ENCODE measurements at regions not wholly inside any gene's neighbourhood (a gene's known extent, or its start where the extent isn't known, plus 50 kb on each side); places are given as distances from the start of the nearest gene placed in this dataset.
A peak's percentile ranks its signal among the peaks of the same experiment; 100 is the strongest.

GRCh38 chr4:177632481-177632880 is 190.2 kb upstream of the AGA start:
- Histone ChIP-seq H3K36me3 (ENCODE audit: insufficient read depth, low read length) (no peaks in the 10 kb centered on the region), H3K9me3 (ENCODE audit: low read depth, low read length) (no peaks in the 10 kb centered on the region), H3K27ac (no peak overlapping the region), H3K4me3 (no peak overlapping the region), H3K9ac (ENCODE audit: insufficient read length) (no peak overlapping the region)
- no peak for TF ChIP-seq EZH2 (IDR thresholded peaks at IDR 0.05)
- no peak for TF ChIP-seq POLR2AphosphoS5 (IDR thresholded peaks at IDR 0.05; ENCODE audit: borderline replicate concordance, low read depth, low read length)
- TF ChIP-seq FOXP2 (optimal IDR thresholded peaks at IDR 0.05; ENCODE audit: control extremely low read depth, extremely low read length, insufficient read depth) = no peak
- no peak for DNase-seq (ENCODE audit: low read depth, low spot score)

- Histone ChIP-seq H3K9me3 (ENCODE audit: low read depth, low read length) (no peaks in the 10 kb centered on the region), H3K36me3 (ENCODE audit: insufficient read depth, low read length) (no peaks in the 10 kb centered on the region), H3K27ac (no peak overlapping the region), H3K9ac (ENCODE audit: insufficient read length) (no peak overlapping the region), H3K4me3 (no peak overlapping the region)
- DNase-seq (ENCODE audit: low read depth, low spot score) = no peak
- TF ChIP-seq FOXP2 (optimal IDR thresholded peaks at IDR 0.05; ENCODE audit: control extremely low read depth, extremely low read length, insufficient read depth) (no peak), POLR2AphosphoS5 (IDR thresholded peaks at IDR 0.05; ENCODE audit: borderline replicate concordance, low read depth, low read length) (no peak), EZH2 (IDR thresholded peaks at IDR 0.05) (no peak)
Observed at GRCh38 chr4:177638871-177639270, 196.6 kb upstream of the AGA start.

DNA sequence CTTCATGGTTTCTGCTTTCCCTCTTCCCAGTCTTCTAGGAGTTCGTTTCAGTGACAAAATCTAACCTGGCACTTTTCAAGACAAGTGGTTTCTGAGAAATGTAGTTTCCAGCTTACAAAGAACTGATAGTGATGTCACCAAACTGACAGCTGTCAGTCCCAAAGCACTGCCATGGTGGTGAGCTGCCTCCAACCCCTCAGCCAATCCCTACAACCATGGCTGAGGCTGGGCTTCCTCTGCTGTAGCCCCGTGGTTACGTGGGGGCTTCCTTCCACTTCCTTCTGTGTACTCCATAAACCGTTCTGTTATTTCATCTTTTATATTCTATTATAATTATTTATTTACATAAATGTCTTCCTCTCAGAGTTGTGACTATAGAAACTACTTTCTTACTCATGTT is 198.6 kb upstream of the AGA start:
- Histone ChIP-seq H3K36me3 (ENCODE audit: insufficient read depth, low read length) (no peaks in the 10 kb centered on the region), H3K9me3 (ENCODE audit: low read depth, low read length) (no peaks in the 10 kb centered on the region), H3K9ac (ENCODE audit: insufficient read length) (no peak overlapping the region), H3K4me3 (no peak overlapping the region), H3K27ac (no peak overlapping the region)
- no peak for TF ChIP-seq EZH2 (IDR thresholded peaks at IDR 0.05)
- no peak for TF ChIP-seq FOXP2 (optimal IDR thresholded peaks at IDR 0.05; ENCODE audit: control extremely low read depth, extremely low read length, insufficient read depth)
- no peak for TF ChIP-seq POLR2AphosphoS5 (IDR thresholded peaks at IDR 0.05; ENCODE audit: borderline replicate concordance, low read depth, low read length)
- DNase-seq (ENCODE audit: low read depth, low spot score) = no peak

DNA sequence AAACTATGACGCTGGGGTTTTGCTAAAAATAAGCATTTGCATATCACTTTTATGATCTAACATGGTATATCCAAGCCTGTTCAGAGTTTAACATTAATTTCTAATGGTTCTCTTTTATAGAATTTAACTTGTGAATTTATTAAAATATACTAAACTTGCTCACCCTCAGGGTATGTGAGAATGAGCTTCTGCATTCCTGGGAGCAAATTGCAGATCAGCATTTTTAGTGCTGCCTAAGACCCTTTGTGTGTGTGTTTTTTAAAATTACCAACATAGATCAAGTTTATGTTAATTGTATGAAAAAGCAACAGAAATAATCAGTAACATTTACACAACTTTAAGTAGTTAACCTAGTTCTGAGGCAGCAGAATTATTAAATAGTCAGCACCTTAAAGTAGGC is 218.0 kb upstream of the AGA start:
- Histone ChIP-seq H3K9me3 (ENCODE audit: low read depth, low read length) (no peaks in the 10 kb centered on the region), H3K4me3 (peak overlapping the region; percentile 51), H3K27ac (peak overlapping the region; percentile 91), H3K36me3 (ENCODE audit: insufficient read depth, low read length) (no peaks in the 10 kb centered on the region), H3K9ac (ENCODE audit: insufficient read length) (peak overlapping the region; percentile 65)
- peak; percentile 83 for DNase-seq (ENCODE audit: low read depth, low spot score)
- TF ChIP-seq FOXP2 (optimal IDR thresholded peaks at IDR 0.05; ENCODE audit: control extremely low read depth, extremely low read length, insufficient read depth) (peak; percentile 35), POLR2AphosphoS5 (IDR thresholded peaks at IDR 0.05; ENCODE audit: borderline replicate concordance, low read depth, low read length) (peak; percentile 43; the same call in 1 of the 2 replicates), EZH2 (IDR thresholded peaks at IDR 0.05) (no peak)

- Histone ChIP-seq H3K4me3 (no peak overlapping the region), H3K27ac (no peak overlapping the region), H3K9ac (ENCODE audit: insufficient read length) (no peak overlapping the region), H3K36me3 (ENCODE audit: insufficient read depth, low read length) (no peaks in the 10 kb centered on the region), H3K9me3 (ENCODE audit: low read depth, low read length) (no peaks in the 10 kb centered on the region)
- no peak for DNase-seq (ENCODE audit: low read depth, low spot score)
- TF ChIP-seq EZH2 (IDR thresholded peaks at IDR 0.05) (no peak), FOXP2 (optimal IDR thresholded peaks at IDR 0.05; ENCODE audit: control extremely low read depth, extremely low read length, insufficient read depth) (no peak), POLR2AphosphoS5 (IDR thresholded peaks at IDR 0.05; ENCODE audit: borderline replicate concordance, low read depth, low read length) (no peak)
Observed at GRCh38 chr4:177667687-177668086, 225.4 kb upstream of the AGA start.

GRCh38 chr4:177671387-177671786 is 229.2 kb upstream of the AGA start:
- no peak for DNase-seq (ENCODE audit: low read depth, low spot score)
- Histone ChIP-seq H3K4me3 (no peak overlapping the region), H3K9me3 (ENCODE audit: low read depth, low read length) (no peaks in the 10 kb centered on the region), H3K36me3 (ENCODE audit: insufficient read depth, low read length) (no peaks in the 10 kb centered on the region), H3K9ac (ENCODE audit: insufficient read length) (no peak overlapping the region), H3K27ac (no peak overlapping the region)
- no peak for TF ChIP-seq POLR2AphosphoS5 (IDR thresholded peaks at IDR 0.05; ENCODE audit: borderline replicate concordance, low read depth, low read length)
- TF ChIP-seq EZH2 (IDR thresholded peaks at IDR 0.05) = no peak
- TF ChIP-seq FOXP2 (optimal IDR thresholded peaks at IDR 0.05; ENCODE audit: control extremely low read depth, extremely low read length, insufficient read depth) = no peak

- H3K36me3 ChIP-seq (ENCODE audit: insufficient read depth, low read length) = no peaks in the 10 kb centered on the region
- no peaks in the 10 kb centered on the region for H3K9me3 ChIP-seq (ENCODE audit: low read depth, low read length)
- TF ChIP-seq POLR2AphosphoS5 (IDR thresholded peaks at IDR 0.05; ENCODE audit: borderline replicate concordance, low read depth, low read length) (no peak), FOXP2 (optimal IDR thresholded peaks at IDR 0.05; ENCODE audit: control extremely low read depth, extremely low read length, insufficient read depth) (no peak), EZH2 (IDR thresholded peaks at IDR 0.05) (no peak)
- H3K4me3 ChIP-seq = no peak overlapping the region
- H3K9ac ChIP-seq (ENCODE audit: insufficient read length) = no peak overlapping the region
- no peak for DNase-seq (ENCODE audit: low read depth, low spot score)
- H3K27ac ChIP-seq = no peak overlapping the region
Observed at GRCh38 chr4:177671845-177672244, 229.6 kb upstream of the AGA start.

GRCh38 chr4:177673985-177674489 is 231.8 kb upstream of the AGA start:
- H3K36me3 ChIP-seq (ENCODE audit: insufficient read depth, low read length) = no peaks in the 10 kb centered on the region
- H3K9ac ChIP-seq (ENCODE audit: insufficient read length) = no peak overlapping the region
- DNase-seq (ENCODE audit: low read depth, low spot score) = no peak
- no peak overlapping the region for H3K4me3 ChIP-seq
- no peaks in the 10 kb centered on the region for H3K9me3 ChIP-seq (ENCODE audit: low read depth, low read length)
- H3K27ac ChIP-seq = no peak overlapping the region
- TF ChIP-seq EZH2 (IDR thresholded peaks at IDR 0.05) = no peak
- no peak for TF ChIP-seq POLR2AphosphoS5 (IDR thresholded peaks at IDR 0.05; ENCODE audit: borderline replicate concordance, low read depth, low read length)
- TF ChIP-seq FOXP2 (optimal IDR thresholded peaks at IDR 0.05; ENCODE audit: control extremely low read depth, extremely low read length, insufficient read depth) = no peak

GRCh38 chr4:177680308-177680707 is 238.1 kb upstream of the AGA start:
- DNase-seq (ENCODE audit: low read depth, low spot score) = no peak
- no peak for TF ChIP-seq FOXP2 (optimal IDR thresholded peaks at IDR 0.05; ENCODE audit: control extremely low read depth, extremely low read length, insufficient read depth)
- no peak for TF ChIP-seq EZH2 (IDR thresholded peaks at IDR 0.05)
- no peak for TF ChIP-seq POLR2AphosphoS5 (IDR thresholded peaks at IDR 0.05; ENCODE audit: borderline replicate concordance, low read depth, low read length)
- no peaks in the 10 kb centered on the region for H3K9me3 ChIP-seq (ENCODE audit: low read depth, low read length)
- H3K36me3 ChIP-seq (ENCODE audit: insufficient read depth, low read length) = no peaks in the 10 kb centered on the region
- H3K4me3 ChIP-seq = no peak overlapping the region
- no peak overlapping the region for H3K27ac ChIP-seq
- H3K9ac ChIP-seq (ENCODE audit: insufficient read length) = no peak overlapping the region
